Stimulated activated CD8-positive, alpha-beta memory T cell treated with anti-CD3 and anti-CD28 coated beads, Interleukin-15, amount 100 ng/mL, for 1 hour (primary cell): ENCODE measurements at regions not wholly inside any gene's neighbourhood (a gene's known extent, or its start where the extent isn't known, plus 50 kb on each side); places are given as distances from the start of the nearest gene placed in this dataset.
"Not testable (repeated sequence)": the region's sequence is repeated elsewhere in the genome, so short reads cannot be mapped to it uniquely, and the experiment has no call there.

Experiments
- DNase-seq: peaks from one replicate; pipeline ENCODE4 v3.0.0-alpha.2; 2020; ENCODE audit warnings: low read depth

DNA sequence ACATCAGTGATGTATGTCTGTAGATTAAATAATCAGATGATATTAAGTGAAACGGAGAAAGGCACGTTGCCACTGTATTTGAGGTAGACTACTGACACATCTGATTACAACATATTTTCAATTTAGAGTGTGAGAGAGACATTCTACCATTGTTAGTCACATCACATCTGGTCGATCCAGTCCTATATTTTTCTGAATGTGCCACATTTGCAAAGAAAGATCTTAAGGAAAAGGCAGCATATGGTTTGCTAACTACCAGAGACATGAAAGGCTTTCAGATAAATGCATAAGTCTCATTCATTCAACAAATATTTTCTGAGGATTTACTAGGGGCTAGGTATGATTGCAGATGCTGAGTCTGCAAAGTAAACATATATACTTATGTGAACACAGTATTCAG is 114.3 kb upstream of the RUNX1 start:
- no peak for DNase-seq

DNA sequence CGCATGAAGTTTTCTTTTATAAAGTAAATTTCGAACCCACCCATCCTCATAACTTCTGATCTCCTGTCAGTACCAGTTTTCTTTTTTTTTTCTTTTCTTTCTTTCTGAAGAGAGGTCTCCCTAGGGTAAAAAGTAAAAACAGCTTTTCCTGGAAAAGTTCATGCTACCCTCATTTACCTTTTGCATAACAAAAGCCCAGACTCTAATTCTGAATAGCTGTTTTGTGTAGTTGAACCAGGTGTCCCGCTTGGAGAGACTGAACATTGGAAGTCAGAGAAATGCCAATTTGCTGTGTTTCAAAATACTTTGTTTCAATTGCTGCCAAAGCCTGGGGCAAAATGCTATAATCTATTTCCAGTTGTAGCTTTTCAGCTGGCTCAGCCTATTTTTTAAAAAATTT is 113.7 kb upstream of the RUNX1 start:
- no peak for DNase-seq

DNA sequence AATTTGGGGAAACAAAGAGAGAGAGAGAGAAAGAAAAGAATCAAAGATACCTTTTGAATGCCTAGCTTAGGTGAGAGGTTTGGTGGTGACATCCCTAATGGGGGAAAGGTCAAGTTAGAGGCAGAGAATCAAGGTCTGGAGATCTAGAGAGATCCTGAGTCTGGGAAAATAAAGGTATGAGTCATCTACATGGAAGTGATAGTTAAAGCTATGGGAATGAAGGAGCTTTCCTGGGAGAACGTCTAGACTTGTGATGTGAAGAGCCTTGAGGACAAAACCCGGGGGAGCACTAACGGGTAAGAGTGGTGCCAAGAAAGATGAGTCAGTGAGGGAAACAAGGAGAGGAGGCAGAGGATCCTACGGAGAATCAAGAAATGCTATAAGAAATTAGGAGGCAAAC is 110.8 kb upstream of the RUNX1 start:
- DNase-seq = no peak

DNA sequence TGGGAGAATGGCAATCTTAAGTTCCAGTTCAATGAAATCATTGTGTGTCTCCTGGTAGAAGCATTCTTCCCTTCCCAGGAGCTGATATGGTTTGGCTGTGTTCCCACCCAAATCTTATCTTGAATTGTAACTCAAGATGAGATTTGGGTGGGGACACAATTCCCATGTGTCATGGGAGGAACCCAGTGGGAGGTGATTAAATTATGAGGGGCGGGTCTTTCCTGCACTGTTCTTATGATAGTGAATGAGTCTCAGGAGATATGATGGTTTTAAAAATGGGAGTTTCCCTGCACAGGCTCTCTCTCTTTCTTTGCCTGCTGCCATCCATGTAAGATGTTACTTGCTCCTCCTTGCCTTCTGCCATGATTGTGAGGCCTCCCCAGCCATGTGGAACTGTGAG is 108.3 kb upstream of the RUNX1 start:
- not testable (repeated sequence) for DNase-seq

DNA sequence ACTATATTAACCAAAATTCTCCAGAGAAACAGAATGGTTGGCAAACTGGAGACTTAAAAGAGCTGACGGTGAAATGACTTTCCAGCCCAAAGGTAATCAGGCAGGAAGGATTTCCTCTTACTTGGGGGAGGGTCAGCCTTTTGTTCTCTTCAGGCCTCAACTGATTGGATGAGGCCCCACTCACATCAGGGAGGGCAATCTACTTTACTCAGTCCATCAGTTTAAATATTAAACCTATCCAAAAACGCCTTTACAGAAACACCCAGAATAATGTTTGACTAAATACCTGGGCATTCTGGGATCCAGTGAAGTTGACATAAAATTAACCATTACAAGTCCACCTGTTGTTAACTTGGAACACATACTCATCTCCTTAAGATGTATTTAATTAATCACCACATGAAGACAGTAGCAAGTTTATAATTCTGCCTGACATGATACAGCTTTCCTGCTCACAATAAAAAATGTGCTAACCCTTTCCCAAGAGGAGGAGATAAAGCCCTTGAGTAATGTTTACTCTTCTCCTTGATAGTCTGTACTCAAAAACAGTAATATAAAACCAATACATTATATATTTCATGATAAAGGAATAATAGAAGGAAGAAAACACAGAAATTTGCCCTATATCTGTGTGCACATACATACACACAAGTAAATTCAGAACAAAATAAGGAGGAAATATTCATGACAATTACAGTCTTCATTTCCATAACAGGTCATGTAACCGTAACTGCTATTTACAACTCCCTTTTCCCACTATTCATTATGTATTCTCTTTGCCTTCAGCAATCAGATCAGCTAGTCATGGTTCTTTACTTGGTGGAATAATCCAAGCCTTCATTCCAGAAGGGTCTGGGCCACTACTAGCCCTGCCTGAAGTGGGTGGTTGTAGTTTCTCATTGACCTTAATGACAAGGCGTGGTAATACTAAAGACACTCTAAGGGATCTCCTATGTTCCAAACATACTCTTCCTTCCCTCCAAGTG is 107.5 kb upstream of the RUNX1 start:
- no peak for DNase-seq

DNA sequence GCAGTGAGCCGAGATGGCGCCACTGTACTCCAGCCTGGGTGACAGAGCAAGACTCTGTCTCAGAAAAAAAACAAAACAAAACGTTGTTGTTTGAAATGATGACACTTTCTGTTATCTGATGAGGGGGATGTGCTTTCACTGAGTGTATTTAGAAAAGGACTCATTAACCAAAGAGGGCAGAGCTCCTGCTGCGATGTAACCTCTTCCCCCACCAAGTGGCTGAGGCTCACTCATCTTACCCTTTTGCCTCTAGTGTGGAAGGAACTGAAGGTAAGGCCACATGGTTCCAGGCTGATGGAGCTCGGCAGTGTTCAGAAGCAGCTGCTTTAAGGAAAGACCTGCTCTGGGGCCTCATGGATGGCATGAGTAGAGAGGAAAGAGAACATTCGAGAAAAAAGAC is 105.7 kb upstream of the RUNX1 start:
- no peak for DNase-seq

DNA sequence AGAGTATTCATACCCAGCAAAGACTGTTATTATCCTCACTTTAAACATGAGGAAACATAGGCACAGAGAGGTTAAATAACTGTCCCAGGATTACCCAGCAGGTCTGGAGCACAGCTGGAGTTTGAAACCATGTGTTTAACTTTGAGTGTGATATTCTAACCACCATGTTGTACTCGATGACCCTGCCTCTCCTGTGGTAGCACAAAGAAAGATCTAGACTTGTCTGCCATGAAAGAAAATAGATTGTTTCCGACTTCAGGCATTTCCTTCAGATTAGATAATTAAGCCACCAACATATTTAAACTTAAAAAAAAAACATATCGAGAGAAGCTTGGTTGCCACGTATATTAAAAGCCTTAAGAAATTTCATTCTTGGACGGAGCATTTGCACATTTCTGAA is 104.6 kb upstream of the RUNX1 start:
- DNase-seq = no peak

DNA sequence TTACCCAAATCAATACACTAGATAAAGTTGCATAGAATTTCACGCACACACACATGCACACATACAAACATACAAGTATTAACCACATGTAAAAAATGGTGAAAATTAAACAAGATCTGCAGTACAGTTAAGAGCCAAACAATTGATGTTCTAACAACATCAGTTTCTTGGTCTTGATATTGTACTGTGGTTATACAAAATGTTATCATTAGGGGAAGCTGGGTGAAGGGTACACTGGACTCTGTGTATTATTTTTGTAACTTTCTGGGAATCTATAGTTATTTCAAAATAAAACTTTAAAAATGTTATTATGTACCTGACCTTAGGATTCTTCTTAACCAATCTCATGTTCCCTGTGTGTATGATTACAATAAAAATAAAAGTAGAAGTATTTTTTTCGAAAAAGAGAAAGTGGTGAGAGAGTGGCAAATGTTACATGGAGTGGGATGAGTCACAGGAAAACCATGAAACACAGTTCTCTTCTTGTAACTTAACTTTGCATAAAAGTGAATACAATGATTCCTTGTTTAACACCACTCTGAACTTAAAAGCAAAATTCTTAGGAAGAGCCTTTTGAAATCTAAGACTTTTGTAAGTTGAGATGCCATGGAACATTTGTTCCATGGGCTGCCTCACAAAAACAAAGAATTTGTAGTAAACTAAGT is 101.6 kb upstream of the RUNX1 start:
- DNase-seq = no peak

DNA sequence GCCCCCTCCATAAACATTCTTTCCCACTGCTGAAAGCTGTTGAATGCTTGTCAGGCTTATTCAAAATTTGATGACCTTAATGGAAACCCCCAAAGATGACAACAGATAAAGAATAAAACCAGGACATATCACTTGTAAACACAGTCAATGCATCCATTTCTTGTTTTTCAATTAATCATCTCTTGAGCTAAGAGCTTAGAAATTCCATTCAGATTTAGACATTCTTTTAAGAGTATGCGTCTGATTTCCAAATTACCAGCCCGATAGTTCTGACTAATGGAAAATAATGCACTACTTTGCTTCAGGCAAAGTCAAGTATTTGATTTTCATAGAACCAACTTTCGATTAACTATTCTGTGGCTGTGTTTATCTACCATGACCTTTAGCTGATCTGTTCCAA is 100.6 kb upstream of the RUNX1 start:
- DNase-seq = no peak

DNA sequence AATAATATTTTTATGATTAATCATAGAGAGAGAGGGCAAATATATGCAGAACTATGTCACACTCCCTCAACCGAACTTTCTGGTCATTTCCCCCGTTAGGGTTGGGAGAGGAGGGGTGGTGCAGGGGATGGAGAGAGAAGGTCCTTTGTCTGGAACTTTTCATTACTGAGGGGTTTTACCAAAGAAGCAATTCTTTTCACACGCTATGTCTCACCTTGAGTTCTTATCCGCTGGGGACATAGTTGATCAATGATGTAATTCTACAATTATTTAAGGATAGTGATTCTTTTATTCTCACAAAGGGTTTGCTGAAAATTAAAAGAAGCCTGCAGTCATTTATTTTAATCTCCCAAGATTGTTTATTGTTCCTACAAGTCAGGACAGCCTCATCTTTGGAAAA is 98.3 kb upstream of the RUNX1 start:
- DNase-seq = no peak

DNA sequence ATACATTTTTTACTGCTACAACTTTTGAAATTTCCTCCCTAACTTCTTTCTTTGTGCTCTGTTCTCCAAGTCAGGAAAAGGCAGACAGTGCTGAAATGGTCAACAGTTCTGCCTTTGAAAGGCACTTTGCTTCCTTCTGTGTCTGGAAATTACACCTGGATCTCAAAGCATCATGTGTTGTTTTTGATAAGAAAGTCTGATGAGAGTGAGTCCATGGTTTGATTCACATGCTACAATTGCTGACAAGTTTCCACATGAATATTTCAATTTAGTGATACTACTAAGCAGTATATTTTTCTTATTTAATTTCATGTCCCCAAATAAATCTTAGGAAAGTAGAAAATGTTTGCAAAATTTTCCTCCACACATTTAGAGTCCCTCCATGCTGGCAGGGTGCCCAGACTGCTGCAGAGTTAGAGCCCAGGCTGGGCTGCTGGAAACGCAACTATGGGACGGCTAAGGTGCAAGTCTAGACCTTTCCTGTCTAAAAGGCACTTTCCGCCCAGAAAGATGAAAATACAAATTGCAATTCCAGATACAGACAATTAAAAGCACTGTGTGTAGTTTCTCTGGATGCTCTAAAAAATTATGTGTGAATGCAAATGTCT is 96.6 kb upstream of the RUNX1 start:
- DNase-seq = no peak

DNA sequence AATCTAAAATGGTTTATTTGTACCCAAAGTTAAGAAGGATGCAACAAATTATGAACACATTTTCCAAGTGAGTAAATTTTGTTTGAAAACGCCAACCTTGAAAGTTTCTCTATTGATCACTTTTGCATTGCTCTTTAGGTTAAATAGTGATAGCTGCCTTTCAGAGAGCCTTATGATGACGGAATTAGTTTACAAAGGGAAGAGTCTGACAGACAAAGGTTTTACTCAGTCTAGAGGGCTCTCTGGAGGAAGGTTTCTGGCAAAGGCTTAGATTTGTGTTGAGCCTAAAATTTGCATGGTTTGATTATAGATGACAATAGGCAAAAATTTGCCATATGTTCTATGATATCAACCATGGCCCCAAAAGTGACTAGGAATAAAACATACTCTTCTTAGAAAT is 95.9 kb upstream of the RUNX1 start:
- no peak for DNase-seq

DNA sequence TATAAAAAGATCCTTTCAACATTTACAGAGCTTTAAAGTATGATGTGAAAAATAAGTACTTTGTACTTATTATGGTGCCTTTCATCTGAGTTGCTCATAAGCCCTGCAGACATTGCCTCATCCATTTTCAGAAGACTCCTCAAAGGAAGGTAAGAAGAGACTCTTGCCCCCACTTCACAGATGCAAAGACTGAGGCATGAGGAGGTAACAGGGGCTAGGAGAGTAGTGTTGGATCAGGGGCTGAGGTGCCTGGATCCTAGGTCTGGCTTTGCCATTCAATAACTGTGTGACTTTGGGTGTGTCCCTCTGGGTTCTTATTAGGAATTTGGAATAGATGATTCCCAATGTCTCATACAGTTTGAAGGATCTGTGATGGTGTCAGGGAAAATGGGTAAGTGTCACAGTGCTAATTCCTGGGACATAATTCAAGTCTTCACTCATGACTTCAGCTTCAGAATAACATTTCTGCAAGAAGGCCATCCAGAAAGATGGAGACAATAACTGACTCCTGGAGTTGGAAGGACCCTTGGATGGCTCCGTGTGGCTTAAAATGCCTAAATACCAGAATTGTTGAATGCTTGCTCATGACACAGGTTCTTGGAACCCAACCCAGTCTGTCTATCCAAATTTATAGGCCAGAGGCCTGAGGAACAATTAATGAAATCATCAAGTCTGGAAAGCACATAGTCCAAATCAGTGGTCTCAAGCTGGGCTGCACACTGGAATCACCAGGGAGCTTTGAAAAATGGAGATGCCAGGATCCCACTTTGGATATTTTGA is 93.1 kb upstream of the RUNX1 start:
- DNase-seq = no peak

DNA sequence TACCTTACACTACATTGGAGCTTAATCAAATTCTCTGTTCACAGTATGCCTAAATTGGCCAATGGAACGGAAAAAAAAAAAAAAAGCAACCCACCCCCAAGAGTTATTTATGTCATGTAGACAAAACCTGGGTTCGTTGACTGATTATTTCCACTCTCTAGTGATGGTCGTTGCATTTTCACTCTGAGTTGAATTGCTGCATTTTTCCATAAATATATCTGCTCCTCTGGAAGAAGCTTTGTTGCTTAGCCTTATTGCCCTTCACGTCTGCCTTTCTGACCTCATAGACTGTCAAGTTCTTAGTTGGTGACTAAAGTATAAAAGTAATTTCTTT is 90.2 kb upstream of the RUNX1 start:
- no peak for DNase-seq

DNA sequence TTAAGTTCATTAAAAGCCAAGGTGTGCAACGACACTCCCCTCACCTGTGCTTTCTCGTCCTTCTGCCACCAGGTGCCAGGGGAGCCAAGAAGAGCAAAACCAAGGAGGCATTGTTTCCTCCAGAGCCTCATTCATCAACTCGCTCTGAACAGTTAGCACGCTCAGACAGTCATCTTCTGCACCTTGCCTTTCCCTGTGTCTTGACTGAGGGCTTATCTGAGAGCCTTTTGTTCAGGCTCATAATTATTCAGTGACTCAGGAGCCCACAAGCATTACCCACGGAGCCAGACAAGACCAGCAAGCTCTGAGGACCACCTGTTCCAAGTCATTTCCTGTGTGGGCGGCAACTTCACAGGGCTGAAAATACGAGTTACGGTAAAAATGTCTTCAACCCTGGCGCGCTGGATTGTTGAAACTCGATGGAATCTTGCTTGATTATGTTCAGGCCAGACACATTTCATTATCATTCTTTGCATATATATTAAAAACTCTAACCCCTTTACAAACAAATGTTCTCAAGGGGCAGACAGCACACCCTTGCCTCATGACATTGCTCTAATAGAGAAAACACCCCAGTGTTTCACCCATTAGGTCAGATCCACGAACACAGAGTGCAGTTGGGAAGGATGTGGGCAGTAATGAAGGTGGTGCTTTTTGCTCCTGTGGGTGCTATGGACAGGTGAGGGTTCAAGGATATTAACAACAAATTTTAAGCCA is 89.7 kb upstream of the RUNX1 start:
- peak; percentile 7 for DNase-seq

DNA sequence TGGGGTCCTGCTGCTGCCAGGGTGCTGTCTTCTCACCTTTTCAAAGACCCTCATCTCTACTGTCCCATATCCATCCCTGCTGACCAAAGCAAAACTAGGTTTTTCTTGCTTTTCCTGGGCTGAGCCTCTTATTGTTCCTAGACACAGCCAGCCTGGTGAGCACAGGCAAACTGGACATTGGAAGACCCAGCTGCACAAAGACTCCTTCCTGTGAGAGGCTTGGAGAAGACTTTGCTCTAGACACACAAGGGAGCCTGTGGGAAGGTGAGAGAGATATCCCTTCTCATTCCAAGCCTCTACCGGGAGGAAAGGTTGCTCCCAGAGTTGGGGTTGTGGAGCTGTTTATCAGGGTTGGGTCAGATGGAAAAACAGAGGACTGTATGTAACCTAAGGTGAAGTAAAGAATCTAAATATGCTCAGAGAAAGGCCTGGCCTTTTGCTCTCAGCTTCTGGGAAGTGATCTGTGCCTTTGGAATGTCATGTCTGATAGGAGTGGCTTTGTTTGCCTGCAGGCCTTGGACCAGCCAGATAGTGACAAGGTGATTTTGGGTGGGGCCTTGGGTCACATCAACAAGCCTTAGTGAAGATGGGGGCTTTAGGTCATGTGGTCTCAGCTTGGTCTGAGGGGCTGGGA is 87.6 kb upstream of the RUNX1 start:
- no peak for DNase-seq

DNA sequence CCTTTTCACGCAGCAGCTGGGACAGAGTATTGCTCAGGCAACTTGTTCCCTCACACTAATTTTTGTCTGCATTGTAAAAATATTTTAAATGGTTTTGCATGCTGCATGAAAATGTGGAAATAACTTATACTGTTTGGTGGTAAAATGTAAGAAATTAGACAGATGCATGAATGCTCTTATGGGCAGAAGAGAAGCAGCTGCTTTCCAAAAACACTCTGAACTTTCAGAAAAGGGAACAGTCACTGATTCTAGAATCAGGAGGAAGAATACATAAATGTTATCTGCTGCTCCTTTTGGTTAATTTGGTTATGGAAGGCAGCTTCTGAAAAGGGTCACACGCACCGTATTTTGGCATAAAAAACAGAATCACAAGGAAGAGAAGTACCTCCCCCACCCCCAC is 87.0 kb upstream of the RUNX1 start:
- DNase-seq = no peak

DNA sequence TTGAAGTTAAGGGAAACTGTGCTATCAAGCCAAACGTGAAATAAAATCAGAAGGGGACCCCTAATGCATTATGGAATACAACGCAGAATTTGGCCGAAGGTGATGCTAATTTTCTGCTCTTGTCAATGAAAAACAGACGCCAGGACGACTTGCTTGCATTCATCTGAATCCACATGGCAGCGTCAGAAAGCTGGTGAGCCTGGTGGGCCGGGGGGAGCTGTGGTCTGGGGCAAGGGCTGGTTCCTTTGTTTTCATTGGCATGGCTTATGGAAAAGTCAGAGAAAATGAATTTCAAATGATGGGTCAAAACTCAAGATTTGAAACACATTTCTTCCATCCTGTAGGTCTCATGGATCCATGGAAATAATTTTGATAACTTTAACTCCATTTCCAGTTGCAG is 86.4 kb upstream of the RUNX1 start:
- DNase-seq = no peak

DNA sequence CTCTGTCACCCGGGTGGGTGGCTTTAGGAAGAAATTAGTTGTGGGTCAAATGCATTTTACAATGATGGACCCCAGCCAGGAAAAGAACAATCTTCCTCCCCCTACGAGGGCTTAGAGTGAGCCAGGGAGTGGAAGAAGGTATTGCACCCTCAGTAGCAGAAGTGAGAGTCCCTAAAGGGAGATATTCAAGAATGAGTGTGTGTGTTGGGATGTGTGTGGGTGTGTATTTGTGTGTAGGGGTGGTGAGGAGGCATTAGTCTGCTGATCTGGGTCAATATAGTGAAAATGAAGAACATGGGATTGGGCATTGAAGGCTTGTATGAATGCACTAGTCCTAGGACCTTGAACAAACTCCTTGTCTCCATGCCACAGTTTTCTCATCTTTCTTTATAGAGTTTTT is 85.2 kb upstream of the RUNX1 start:
- DNase-seq = no peak

DNA sequence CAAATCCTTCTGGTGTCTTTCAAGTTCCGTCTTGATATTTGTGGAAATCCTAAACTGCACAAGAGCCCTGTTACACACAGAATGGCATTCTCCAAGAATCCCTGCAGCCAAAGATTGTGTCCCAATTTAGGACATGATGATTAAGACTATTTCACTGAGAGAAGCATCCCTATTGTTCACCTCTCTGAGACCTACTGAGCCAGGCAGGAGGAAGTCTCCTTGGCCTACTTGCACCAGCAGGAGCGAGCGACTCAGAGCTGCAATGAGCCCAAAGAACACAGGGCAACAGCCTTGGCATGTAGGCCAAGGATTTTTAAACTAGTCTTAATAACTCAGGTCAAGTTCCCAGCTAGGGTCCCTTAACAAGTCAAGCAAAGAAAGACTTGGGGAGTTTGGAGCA is 79.4 kb upstream of the RUNX1 start:
- DNase-seq = no peak

DNA sequence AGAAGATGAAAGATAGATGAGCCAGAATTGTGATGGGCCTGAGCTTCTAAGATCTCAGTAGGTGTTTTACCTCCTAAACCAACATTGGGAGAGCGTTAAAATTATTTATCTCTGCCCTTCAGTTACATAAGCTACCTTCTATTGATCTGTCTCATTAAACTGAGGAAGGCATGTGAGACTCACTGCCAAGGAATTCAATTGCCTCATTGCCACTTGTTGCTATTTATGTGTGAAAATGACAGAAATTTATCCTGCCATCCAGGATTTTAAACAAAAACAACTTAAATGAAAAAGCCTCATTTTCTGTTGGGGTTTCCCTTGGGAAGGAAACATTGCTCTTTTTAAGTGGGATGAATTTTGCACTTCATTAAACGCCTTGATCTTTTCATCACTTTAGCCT is 78.7 kb upstream of the RUNX1 start:
- DNase-seq = no peak
